ENCODE measurements at regions not wholly inside any gene's neighbourhood (a gene's known extent, or its start where the extent isn't known, plus 50 kb on each side); places are given as distances from the start of the nearest gene placed in this dataset.

DNA sequence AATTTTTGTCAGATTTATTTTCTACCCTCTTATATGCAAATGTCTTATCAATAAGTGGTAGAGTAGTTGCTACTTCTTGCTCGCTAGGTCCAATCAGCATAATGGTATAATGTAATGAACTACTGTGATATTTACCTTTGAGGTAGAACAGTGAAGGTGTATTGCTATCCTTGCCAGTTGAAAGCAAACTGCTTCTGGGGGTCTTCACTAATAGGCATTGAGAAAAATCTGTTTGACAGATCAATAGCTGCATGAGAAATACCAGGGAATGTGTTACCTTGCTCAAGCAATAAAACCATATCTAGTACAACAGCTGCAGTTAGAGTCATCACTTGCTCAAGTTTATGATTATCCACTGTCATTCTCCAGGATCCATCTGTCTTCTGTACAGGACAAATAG is 50.1 kb upstream of the EFEMP1 start:
- Mint-ChIP-seq H3K27ac (no peak overlapping the region), H3K27me3 (ENCODE audit: low read depth in 2 of 2) (peaks cover 0 to 2% of the 10 kb centered on the region in 2 donors), H3K4me1 (no peaks in the 10 kb centered on the region), H3K4me3 (no peak overlapping the region), H3K9me3 (peaks cover 12 to 13% of the 10 kb centered on the region in 2 donors), H3K36me3 (no peaks in the 10 kb centered on the region)
- ATAC-seq (no peak), DNase-seq (no peak)
- Histone ChIP-seq H3K9me3 (ENCODE audit: control insufficient read depth, insufficient read depth, low read length) (no peaks in the 10 kb centered on the region), H3K27ac (ENCODE audit: low read length) (no peak overlapping the region), H3K36me3 (ENCODE audit: control insufficient read depth, insufficient read depth, low read length) (no peaks in the 10 kb centered on the region), H3K27me3 (ENCODE audit: control insufficient read depth, insufficient read depth, low read length) (no peaks in the 10 kb centered on the region), H3K4me1 (ENCODE audit: control insufficient read depth, insufficient read depth, low read length) (no peaks in the 10 kb centered on the region), H3K4me3 (ENCODE audit: low read length) (no peak overlapping the region)
- WGBS (ENCODE audit: insufficient coverage) = 87% methylated on average over 1 of the region's 1 CpG
- no peak for TF ChIP-seq CTCF (IDR thresholded peaks at IDR 0.05)
- intact Hi-C loops (cut with micrococcal nuclease) = no loop called here

DNA sequence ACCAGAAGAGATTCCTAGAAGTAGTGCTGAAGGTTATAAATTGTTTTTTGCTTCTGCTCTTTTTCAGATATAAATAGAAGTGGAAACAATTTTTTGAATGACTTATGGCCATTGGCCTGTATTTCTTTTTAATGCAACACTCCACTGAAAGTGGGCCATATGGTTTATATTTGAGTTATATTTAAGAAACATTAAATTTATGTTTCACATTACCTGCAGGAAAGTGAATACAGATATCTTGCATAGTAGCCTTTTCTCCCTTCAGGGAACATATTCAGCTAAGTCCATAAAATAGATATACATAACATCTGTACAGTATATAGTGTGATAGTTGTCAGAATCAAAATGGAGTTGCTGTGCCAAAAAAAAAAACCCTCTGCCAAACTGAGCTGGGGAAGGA is 53.1 kb upstream of the EFEMP1 start:
- H3K9me3 Mint-ChIP-seq = peaks cover 8% of the 10 kb centered on the region in 2 donors
- no peaks in the 10 kb centered on the region for H3K27me3 Mint-ChIP-seq (ENCODE audit: low read depth in 2 of 2)
- no peaks in the 10 kb centered on the region for H3K27me3 ChIP-seq (ENCODE audit: control insufficient read depth, insufficient read depth, low read length)

GRCh38 chr2:55985406-55985805 is 61.8 kb upstream of the EFEMP1 start:
- H3K9me3 Mint-ChIP-seq = peaks cover 3 to 4% of the 10 kb centered on the region in 2 donors
- H3K36me3 ChIP-seq (ENCODE audit: control insufficient read depth, insufficient read depth, low read length) = no peaks in the 10 kb centered on the region
- TF ChIP-seq CTCF (IDR thresholded peaks at IDR 0.05) = no peak
- intact Hi-C loops (cut with micrococcal nuclease) = no loop called here
- H3K4me3 ChIP-seq (ENCODE audit: low read length) = no peak overlapping the region
- H3K4me1 ChIP-seq (ENCODE audit: control insufficient read depth, insufficient read depth, low read length) = no peaks in the 10 kb centered on the region
- DNase-seq (no peak), ATAC-seq (no peak)
- H3K4me1 Mint-ChIP-seq = no peaks in the 10 kb centered on the region
- H3K27me3 ChIP-seq (ENCODE audit: control insufficient read depth, insufficient read depth, low read length) = no peaks in the 10 kb centered on the region
- no peak overlapping the region for H3K4me3 Mint-ChIP-seq
- no peaks in the 10 kb centered on the region for H3K9me3 ChIP-seq (ENCODE audit: control insufficient read depth, insufficient read depth, low read length)
- H3K27ac ChIP-seq (ENCODE audit: low read length) = no peak overlapping the region
- H3K36me3 Mint-ChIP-seq = no peaks in the 10 kb centered on the region
- H3K27ac Mint-ChIP-seq = no peak overlapping the region
- peaks cover 0 to 4% of the 10 kb centered on the region in 2 donors for H3K27me3 Mint-ChIP-seq (ENCODE audit: low read depth in 2 of 2)
- no CpG with 5 or more reads among the region's 1 CpG for WGBS (ENCODE audit: insufficient coverage)

More for the DNA sequence above, 53.1 kb upstream of the EFEMP1 start:
- TF ChIP-seq CTCF (IDR thresholded peaks at IDR 0.05) = no peak
- H3K4me3 Mint-ChIP-seq = no peak overlapping the region
- Histone ChIP-seq H3K36me3 (ENCODE audit: control insufficient read depth, insufficient read depth, low read length) (no peaks in the 10 kb centered on the region), H3K27ac (ENCODE audit: low read length) (no peak overlapping the region), H3K4me3 (ENCODE audit: low read length) (no peak overlapping the region), H3K4me1 (ENCODE audit: control insufficient read depth, insufficient read depth, low read length) (no peaks in the 10 kb centered on the region), H3K9me3 (ENCODE audit: control insufficient read depth, insufficient read depth, low read length) (no peaks in the 10 kb centered on the region)
- no peak overlapping the region for H3K27ac Mint-ChIP-seq
- DNase-seq (no peak), ATAC-seq (no peak)
- H3K4me1 Mint-ChIP-seq = no peaks in the 10 kb centered on the region
- no peaks in the 10 kb centered on the region for H3K36me3 Mint-ChIP-seq
- intact Hi-C loops (cut with micrococcal nuclease) = no loop called here

DNA sequence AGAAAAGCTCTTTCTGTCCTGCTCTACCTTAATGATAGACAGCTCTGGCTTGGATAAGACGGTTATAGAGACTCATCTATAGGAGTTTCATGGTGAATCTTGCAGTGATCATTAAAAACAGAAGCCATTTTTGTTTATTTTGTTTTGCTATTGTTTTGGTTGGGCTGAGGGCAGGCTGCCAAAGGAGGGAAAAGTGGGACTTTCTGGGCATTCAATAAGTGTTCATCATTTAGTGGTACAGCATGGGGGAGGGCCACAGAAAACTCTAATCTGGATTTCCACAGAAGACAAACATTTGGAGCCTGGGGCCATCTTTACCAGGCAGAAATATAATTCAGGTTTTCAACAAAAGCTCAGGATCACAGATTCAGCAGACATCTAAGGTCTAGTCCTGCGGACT is 62.4 kb upstream of the EFEMP1 start:
- Histone ChIP-seq H3K36me3 (ENCODE audit: control insufficient read depth, insufficient read depth, low read length) (no peaks in the 10 kb centered on the region), H3K4me3 (ENCODE audit: low read length) (no peak overlapping the region), H3K27ac (ENCODE audit: low read length) (no peak overlapping the region), H3K27me3 (ENCODE audit: control insufficient read depth, insufficient read depth, low read length) (no peaks in the 10 kb centered on the region), H3K4me1 (ENCODE audit: control insufficient read depth, insufficient read depth, low read length) (no peaks in the 10 kb centered on the region), H3K9me3 (ENCODE audit: control insufficient read depth, insufficient read depth, low read length) (no peaks in the 10 kb centered on the region)
- 80% methylated on average over 2 of the region's 2 CpGs for WGBS (ENCODE audit: insufficient coverage)
- no peaks in the 10 kb centered on the region for H3K4me1 Mint-ChIP-seq
- H3K36me3 Mint-ChIP-seq = no peaks in the 10 kb centered on the region
- H3K27me3 Mint-ChIP-seq (ENCODE audit: low read depth in 2 of 2) = peaks cover 0 to 4% of the 10 kb centered on the region in 2 donors
- H3K27ac Mint-ChIP-seq = no peak overlapping the region
- H3K4me3 Mint-ChIP-seq = no peak overlapping the region
- peaks cover 3 to 4% of the 10 kb centered on the region in 2 donors for H3K9me3 Mint-ChIP-seq
- ATAC-seq (no peak), DNase-seq (no peak)
- TF ChIP-seq CTCF (IDR thresholded peaks at IDR 0.05) = no peak
- intact Hi-C loops (cut with micrococcal nuclease) = no loop called here

All from natural killer cell (primary cell).